Esophagus muscularis mucosa (tissue), 4 donors: ENCODE measurements at regions not wholly inside any gene's neighbourhood (a gene's known extent, or its start where the extent isn't known, plus 50 kb on each side); places are given as distances from the start of the nearest gene placed in this dataset.
"Not testable (repeated sequence)": the region's sequence is repeated elsewhere in the genome, so short reads cannot be mapped to it uniquely, and the experiment has no call there.

Source experiments
- EP300 ChIP-seq: sonication (generic); formaldehyde crosslinking; IDR thresholded peaks from one replicate; pipeline ENCODE4 v1.6.1; 2017; ENCODE audit warnings: antibody characterized with exemption
- POLR2A ChIP-seq: fragments of 450-650 bp; IDR thresholded peaks from one replicate; pipeline ENCODE4 v1.6.1; 2017; ENCODE audit warnings: antibody characterized with exemption, moderate library complexity, mild to moderate bottlenecking, low read depth
- POLR2AphosphoS5 ChIP-seq, 2 donors: sonication (generic); formaldehyde crosslinking; IDR thresholded peaks; one replicate each; pipeline ENCODE4 v1.6.1; 2017; ENCODE audit warnings: antibody characterized with exemption in 2 of 2
- TF ChIP-seq, protein P1 (sequence below), 3 experiments: fragments of 200-600 bp in 2 of 3; fragments of 450-650 bp in 1 of 3; sonication (generic) in 2 of 3; IDR thresholded peaks; one replicate each; pipeline ENCODE4 v1.5.1; 2017 to 2019; ENCODE audit warnings: antibody characterized with exemption in 3 of 3, mild to moderate bottlenecking in 2 of 3, moderate library complexity in 1 of 3

DNA sequence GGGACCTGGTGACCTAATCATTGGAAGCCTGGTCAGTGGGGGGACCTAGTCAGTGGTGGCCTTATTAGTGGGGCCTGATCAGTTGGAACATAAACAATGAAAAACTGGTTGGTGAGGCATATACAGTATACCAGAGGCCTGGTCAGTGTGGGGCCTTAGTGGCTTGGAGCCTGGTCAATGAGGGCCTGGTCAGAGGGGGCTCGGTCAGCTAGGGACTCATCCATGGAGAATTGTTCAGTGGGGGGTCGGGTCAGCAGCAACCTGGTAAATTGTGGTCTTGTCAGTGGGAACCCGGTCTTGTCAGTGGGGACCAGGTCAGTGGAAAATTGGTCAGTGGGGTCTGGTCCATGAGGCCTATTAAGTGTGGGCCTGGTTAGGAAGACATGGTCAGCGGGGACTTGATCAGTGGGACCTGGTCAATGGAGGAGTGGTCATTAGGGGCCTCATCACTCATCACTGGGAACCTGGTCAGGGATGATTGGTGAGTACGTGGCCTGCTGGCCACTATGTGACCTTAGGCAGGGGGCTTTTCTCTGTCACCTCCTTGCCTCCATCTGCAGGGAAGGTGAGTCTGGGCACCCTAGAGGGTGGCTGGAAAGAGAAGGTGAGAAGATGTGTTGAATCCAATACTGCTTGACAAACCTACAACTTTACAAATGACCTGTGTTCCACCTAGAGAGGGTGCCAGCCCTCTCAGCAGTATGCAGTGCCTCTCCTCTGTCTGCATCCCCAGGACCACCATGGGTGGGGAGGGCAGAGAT is 573.0 kb downstream of the CWH43 start:
- not testable (repeated sequence) for TF ChIP-seq POLR2AphosphoS5 (IDR thresholded peaks at IDR 0.05); POLR2A; EP300
- TF ChIP-seq, protein P1, sequence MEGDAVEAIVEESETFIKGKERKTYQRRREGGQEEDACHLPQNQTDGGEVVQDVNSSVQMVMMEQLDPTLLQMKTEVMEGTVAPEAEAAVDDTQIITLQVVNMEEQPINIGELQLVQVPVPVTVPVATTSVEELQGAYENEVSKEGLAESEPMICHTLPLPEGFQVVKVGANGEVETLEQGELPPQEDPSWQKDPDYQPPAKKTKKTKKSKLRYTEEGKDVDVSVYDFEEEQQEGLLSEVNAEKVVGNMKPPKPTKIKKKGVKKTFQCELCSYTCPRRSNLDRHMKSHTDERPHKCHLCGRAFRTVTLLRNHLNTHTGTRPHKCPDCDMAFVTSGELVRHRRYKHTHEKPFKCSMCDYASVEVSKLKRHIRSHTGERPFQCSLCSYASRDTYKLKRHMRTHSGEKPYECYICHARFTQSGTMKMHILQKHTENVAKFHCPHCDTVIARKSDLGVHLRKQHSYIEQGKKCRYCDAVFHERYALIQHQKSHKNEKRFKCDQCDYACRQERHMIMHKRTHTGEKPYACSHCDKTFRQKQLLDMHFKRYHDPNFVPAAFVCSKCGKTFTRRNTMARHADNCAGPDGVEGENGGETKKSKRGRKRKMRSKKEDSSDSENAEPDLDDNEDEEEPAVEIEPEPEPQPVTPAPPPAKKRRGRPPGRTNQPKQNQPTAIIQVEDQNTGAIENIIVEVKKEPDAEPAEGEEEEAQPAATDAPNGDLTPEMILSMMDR (IDR thresholded peaks at IDR 0.05): not testable (repeated sequence)
